HepG2 (cell line): ENCODE measurements at regions not wholly inside any gene's neighbourhood (a gene's known extent, or its start where the extent isn't known, plus 50 kb on each side); places are given as distances from the start of the nearest gene placed in this dataset.

Experiments used
- ELF1 ChIP-seq: sonication (generic); formaldehyde crosslinking; IDR thresholded peaks from 2 replicates; pipeline ENCODE4 v1.4.0; 2020; ENCODE audit warnings: missing genetic modification reagents
- HMG20B ChIP-seq: conservative IDR thresholded peaks from 2 replicates; pipeline ENCODE4 v1.6.1; 2016; ENCODE audit warnings: missing genetic modification reagents, missing compliant biosample characterization
- ISL2 ChIP-seq: sonication (generic); formaldehyde crosslinking; IDR thresholded peaks from 2 replicates; pipeline ENCODE4 v1.5.0; 2020; ENCODE audit warnings: missing genetic modification reagents
- NFE2L1 ChIP-seq: sonication (generic); formaldehyde crosslinking; IDR thresholded peaks from 2 replicates; pipeline ENCODE4 v1.4.0; 2020; ENCODE audit warnings: missing genetic modification reagents, mild to moderate bottlenecking, borderline replicate concordance
- RBAK ChIP-seq: sonication (generic); formaldehyde crosslinking; IDR thresholded peaks from 2 replicates; pipeline ENCODE4 v1.5.1; 2020; ENCODE audit warnings: mild to moderate bottlenecking, missing genetic modification reagents
- SMAD3 ChIP-seq: sonication (generic); formaldehyde crosslinking; IDR thresholded peaks from 2 replicates; pipeline ENCODE4 v1.4.0; 2020; ENCODE audit warnings: missing genetic modification reagents
- SMARCE1 ChIP-seq: fragments of 450-650 bp; IDR thresholded peaks from 2 replicates; pipeline ENCODE4 v1.6.1; 2017; ENCODE audit warnings: borderline replicate concordance
- SOX6 ChIP-seq, 2 experiments: fragments of 450-650 bp in 1 of 2; sonication (generic) in 1 of 2; formaldehyde crosslinking in 1 of 2; IDR thresholded peaks; 2 replicates each; pipeline versions ENCODE4 v1.4.0 to v1.6.1; 2017 to 2020; ENCODE audit warnings: antibody characterized with exemption in 1 of 2, mild to moderate bottlenecking in 1 of 2, missing genetic modification reagents in 1 of 2
- ZSCAN20 ChIP-seq: sonication (generic); formaldehyde crosslinking; IDR thresholded peaks from 2 replicates; pipeline ENCODE4 v1.4.0; 2020; ENCODE audit warnings: missing genetic modification reagents, mild to moderate bottlenecking, borderline replicate concordance
- TF ChIP-seq, protein P1 (sequence below): sonication (generic); formaldehyde crosslinking; IDR thresholded peaks from 2 replicates; pipeline ENCODE4 v1.5.0; 2020; ENCODE audit warnings: mild to moderate bottlenecking, missing genetic modification reagents, moderate library complexity

DNA sequence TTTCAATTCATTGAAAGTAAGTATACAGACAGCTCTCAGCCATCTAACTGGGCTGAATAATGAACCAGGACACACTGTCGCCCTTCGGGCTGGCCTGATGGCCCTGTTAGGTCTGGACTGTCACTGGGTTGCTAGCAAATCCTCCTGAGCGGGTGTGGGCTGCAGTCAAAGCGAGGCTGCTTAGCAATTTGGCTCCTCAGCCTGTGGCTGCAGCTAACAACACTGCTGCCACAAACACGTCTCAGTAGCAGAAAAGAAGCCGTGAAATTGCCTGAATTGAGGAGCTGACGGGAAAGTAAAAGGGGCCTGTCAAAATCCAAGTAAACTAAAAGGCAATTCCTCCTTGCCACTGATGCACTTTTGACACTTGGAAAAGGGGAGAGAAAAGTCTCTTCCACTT, 72.8 kb downstream of the SMIM20 start:
- no peak for TF ChIP-seq HMG20B (CRISPR knock-in tag)
- no peak for TF ChIP-seq SMAD3 (CRISPR knock-in tag)
- TF ChIP-seq SMARCE1, result no peak
- no peak for TF ChIP-seq NFE2L1 (CRISPR knock-in tag)
- TF ChIP-seq, protein P1, sequence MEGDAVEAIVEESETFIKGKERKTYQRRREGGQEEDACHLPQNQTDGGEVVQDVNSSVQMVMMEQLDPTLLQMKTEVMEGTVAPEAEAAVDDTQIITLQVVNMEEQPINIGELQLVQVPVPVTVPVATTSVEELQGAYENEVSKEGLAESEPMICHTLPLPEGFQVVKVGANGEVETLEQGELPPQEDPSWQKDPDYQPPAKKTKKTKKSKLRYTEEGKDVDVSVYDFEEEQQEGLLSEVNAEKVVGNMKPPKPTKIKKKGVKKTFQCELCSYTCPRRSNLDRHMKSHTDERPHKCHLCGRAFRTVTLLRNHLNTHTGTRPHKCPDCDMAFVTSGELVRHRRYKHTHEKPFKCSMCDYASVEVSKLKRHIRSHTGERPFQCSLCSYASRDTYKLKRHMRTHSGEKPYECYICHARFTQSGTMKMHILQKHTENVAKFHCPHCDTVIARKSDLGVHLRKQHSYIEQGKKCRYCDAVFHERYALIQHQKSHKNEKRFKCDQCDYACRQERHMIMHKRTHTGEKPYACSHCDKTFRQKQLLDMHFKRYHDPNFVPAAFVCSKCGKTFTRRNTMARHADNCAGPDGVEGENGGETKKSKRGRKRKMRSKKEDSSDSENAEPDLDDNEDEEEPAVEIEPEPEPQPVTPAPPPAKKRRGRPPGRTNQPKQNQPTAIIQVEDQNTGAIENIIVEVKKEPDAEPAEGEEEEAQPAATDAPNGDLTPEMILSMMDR (CRISPR knock-in tag), result no peak
- TF ChIP-seq ELF1 (CRISPR knock-in tag), result no peak
- no peak for TF ChIP-seq ZSCAN20
- TF ChIP-seq ISL2 (CRISPR knock-in tag), result no peak
- TF ChIP-seq SOX6 (IDR thresholded peaks at IDR 0.05), result no peak
- TF ChIP-seq SOX6 (CRISPR knock-in tag; IDR thresholded peaks at IDR 0.05), result no peak
- no peak for TF ChIP-seq RBAK
